OCI-M2 (cell line): ENCODE measurements at regions not wholly inside any gene's neighbourhood (a gene's known extent, or its start where the extent isn't known, plus 50 kb on each side); places are given as distances from the start of the nearest gene placed in this dataset.

Source experiments
- DNase-seq: peaks from one replicate; lab custom pipeline; 2025; ENCODE audit not compliant: unreplicated experiment; lab: John Stamatoyannopoulos, UW

DNA sequence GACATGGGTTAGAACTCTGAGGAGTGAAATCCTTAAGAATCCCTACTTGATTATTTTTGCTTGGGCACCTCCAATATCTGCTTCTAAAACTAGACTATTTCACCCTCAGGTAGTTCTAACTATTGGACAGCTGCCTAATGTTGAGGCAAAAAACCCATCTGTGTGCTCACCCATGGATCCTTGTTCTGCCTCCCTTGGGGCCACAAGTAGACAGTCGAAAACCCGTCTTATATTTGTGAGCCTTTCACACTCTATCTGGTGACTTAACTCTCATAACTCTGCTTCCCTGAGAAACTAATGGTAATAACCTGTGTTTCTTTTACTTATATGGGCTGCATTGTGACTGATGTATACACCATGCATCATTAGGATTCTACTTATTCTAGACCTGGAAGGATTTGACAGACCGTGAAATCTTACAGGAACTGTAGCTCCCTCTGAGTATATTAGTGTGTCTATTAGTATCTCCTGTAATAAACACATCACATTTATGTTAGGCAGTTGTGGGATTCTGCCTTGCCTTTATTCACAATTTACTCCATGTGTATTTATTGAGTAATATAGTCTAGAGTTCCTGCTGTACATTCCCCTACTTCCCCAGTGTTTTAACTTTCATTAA, 94.6 kb upstream of the SGCD start:
- no peak for DNase-seq

DNA sequence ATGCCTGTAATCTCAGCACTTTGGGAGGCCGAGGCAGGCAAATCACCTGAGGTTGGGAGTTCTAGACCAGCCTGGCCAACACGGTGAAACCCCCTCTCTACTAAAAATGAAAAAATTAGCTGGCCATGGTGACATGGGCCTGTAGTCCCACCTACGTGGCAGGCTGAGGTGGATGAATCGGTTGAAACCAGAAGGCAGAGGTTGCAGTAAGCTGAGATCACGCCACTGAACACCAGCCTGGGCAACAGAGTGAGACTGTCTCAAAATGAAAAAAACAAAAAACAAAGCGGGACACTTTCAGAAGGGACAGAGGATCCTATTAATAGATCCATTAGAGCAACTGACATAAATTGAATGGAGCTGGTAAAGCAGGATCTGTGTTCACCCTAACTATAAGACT, 89.6 kb upstream of the SGCD start:
- no peak for DNase-seq

DNA sequence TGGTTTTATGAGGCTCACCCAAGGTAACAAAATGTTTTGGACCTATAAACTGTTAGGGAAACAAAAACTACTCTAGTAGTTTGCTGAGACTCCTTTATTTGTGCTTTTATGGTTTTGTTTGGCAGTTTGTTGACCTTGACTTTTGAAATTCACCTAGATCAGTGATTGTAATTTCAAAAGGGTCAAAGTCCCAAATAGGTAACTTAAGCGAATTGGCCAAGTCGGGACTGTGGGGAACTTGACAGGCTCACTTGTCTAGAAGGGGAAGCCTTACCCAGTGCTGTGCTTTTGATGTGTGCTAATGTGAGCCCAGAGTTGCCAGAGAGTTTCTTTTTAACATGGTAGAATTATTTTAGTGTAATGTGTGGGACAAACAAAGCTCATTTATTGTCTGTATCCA, 87.2 kb upstream of the SGCD start:
- no peak for DNase-seq

DNA sequence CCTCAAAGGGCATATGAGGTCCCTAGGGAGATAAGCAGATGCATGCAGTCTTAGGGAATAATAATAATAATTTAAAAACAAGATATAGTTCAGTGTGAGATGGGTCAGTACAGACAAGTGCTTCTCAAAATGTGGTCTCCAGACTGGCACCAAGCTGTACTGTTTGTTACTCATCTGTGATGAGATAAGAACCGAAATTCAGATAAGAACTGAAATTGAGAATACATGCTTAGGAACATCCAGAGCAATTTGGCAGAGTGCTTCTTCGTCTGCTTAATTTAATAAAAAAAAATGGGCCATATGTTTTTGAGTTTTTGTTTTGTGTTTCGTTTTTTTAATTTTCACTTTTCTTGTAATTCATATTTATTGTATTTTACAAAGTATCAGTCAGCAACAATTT, 86.5 kb upstream of the SGCD start:
- DNase-seq = no peak

DNA sequence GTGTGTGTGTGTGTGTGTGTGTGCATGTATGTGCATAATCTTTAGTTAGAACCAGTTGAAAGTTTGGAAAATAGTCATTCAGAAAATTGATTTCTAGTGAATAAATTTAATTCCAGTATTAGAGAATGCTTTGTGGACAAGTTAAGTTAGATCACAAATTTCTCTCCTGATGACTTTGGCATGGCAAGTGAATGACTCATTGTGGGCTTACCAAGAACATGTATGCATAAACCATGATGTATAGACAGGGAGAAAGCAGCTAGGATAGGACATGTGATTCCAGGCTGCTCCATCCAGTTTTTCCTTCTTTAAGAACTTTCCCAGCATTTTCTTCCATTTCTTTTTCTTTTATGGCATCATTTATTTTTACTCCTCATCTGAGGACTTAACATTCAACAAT, 85.7 kb upstream of the SGCD start:
- no peak for DNase-seq

GRCh38 chr5:156245895-156246294, 81.1 kb upstream of the SGCD start:
- no peak for DNase-seq

DNA sequence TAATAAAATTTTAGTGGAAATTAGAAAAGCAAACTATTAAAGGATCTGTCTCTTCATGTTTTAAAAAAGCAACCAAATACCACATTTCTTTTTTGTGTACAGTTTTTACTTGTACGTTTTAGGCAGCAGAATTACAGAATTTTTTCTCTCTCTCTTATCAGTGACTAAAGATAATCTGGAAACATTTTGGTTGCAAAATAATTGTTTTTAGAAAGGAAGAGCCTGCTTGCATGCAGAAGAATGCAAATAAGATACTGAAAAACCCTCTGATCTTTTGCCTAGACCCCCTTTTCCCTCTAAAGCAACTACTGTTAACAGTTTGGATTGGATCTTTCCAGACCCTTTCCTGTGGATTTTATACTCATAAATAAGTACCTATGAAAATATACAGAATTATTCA, 75.9 kb upstream of the SGCD start:
- no peak for DNase-seq

DNA sequence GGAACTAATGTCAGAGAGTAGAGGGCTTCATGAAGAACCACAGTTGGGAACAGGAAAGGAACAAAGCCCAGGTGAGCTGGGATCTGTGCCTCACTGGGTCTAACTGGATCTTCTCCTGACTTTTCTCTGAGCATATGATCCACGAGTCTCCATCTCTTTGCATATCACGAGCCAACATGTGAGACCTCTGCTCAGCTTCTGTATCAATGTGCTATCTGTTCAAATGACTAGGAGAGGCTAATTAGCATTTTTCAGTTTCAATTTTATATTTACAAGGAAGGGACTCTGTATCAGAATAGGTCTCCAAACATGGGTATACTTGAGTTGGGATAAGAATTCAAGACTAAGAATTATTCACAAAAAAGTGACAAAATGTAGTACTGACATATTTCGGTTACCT, 73.8 kb upstream of the SGCD start:
- no peak for DNase-seq

DNA sequence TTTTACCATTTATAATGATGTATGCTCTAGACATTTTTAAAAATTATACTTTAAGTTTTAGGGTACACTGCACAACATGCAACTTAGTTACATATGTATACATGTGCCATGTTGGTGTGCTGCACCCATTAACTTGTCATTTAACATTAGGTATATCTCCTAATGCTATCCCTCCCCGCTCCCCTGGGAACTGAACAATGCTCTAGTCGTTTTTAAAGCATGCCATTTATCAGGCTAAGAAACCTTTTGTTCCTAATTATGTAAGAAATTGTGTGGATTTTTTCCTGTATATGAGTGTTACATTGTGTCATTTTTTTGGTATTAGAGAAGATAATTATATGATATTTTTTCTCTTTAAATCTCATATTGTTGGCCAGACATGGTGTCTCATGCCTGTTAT, 72.8 kb upstream of the SGCD start:
- DNase-seq = no peak

GRCh38 chr5:156256642-156257041, 70.3 kb upstream of the SGCD start:
- no peak for DNase-seq

GRCh38 chr5:156258934-156259333, 68.0 kb upstream of the SGCD start:
- DNase-seq = no peak

GRCh38 chr5:156259618-156260017, 67.3 kb upstream of the SGCD start:
- no peak for DNase-seq

DNA sequence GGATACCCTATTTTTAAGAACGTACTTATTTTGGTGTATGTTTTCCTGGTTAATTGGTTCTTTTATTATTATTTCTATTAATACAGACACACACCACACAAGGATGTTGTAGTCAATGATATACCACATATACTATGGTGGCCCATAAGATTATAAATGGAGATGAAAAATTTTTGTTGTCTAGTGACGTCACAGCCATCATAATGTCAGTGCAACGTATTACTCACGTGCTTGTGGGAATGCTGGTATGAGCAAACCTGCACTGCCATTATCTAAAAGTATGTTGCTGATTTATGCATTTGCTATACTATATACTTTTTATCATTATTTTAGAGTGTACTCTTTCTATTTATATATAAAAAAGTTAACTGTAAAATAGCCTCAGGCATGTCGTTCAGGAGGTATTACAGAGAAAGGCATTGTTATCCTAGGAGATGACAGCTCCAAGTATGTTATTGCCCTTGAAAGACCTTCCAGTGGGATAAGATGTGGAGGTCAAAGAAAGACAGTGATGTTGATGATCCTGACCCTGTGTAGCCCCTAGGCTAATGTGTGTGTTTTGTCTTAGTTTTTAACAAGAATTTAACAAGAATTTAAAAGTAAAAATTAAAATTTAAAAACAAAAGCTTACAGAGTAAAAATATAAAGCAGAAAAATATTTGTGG, 65.6 kb upstream of the SGCD start:
- DNase-seq = no peak

DNA sequence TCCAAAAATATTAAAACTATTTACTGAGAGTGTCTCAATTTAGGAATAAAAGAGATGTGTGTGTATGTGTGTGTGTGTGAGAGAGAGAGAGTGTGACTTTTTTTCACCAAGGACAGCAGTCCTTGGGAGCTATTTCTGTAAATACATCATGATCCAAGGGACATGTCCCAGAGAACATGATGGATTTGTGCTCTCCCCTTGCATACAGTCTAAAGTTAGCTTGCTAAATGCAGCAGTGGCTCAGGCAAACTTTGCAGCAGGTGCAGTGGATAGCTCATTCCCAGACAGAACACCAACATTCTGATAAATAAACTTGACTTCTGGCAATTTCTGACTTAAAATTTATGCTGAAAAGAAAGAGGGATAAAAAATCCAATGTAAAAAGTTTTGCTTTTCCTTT, 55.4 kb upstream of the SGCD start:
- no peak for DNase-seq

- no peak for DNase-seq
Observed at GRCh38 chr5:156272139-156272538, 54.8 kb upstream of the SGCD start.

DNA sequence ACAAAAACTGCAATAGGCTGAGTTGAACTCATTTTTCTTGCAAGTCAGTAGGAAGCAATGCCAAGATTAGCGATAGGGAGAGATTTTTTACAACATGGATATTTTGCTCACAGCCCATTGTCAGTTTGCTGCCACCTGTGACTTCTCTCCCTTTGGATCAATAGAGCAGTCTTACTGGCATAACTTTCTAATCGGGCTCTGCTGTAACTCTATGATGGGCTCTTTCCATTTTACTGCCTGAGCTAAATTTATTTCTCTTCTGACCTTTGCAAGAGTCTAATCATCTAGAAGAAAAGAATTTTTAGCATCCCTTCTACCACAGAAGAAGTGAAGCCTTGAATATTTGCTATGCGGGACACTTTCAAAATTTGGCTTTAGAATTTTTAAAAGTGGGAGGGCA, 53.6 kb upstream of the SGCD start:
- DNase-seq = no peak

GRCh38 chr5:156274453-156274852, 52.5 kb upstream of the SGCD start:
- no peak for DNase-seq
